ENCODE measurements at regions not wholly inside any gene's neighbourhood (a gene's known extent, or its start where the extent isn't known, plus 50 kb on each side); places are given as distances from the start of the nearest gene placed in this dataset.

- DNase-seq: no peak
Observed at GRCh38 chr16:48836067-48836466, 226.1 kb upstream of the N4BP1 start.

GRCh38 chr16:48834576-48834975 lies 224.6 kb upstream of the N4BP1 start:
- DNase-seq: no peak

- no peak for DNase-seq
Observed at GRCh38 chr16:48833461-48833860, 223.5 kb upstream of the N4BP1 start.

GRCh38 chr16:48831076-48831722 lies 221.2 kb upstream of the N4BP1 start:
- no peak for DNase-seq

- no peak for DNase-seq
Observed at GRCh38 chr16:48829336-48830310, 219.6 kb upstream of the N4BP1 start.

GRCh38 chr16:48824271-48824670 lies 214.3 kb upstream of the N4BP1 start:
- DNase-seq: no peak

- no peak for DNase-seq
Observed at GRCh38 chr16:48822431-48822830, 212.5 kb upstream of the N4BP1 start.

- no peak for DNase-seq
Observed at GRCh38 chr16:48820379-48820778, 210.4 kb upstream of the N4BP1 start.

- DNase-seq: no peak
Observed at GRCh38 chr16:48818257-48818656, 208.3 kb upstream of the N4BP1 start.

GRCh38 chr16:48817032-48817431 lies 207.1 kb upstream of the N4BP1 start:
- no peak for DNase-seq

GRCh38 chr16:48816393-48816792 lies 206.4 kb upstream of the N4BP1 start:
- no peak for DNase-seq

- DNase-seq: no peak
Observed at GRCh38 chr16:48814994-48815393, 205.0 kb upstream of the N4BP1 start.

- DNase-seq: no peak
Observed at GRCh38 chr16:48813485-48813884, 203.5 kb upstream of the N4BP1 start.

- DNase-seq: no peak
Observed at GRCh38 chr16:48812856-48813255, 202.9 kb upstream of the N4BP1 start.

GRCh38 chr16:48811478-48811877 lies 201.5 kb upstream of the N4BP1 start:
- DNase-seq: no peak

GRCh38 chr16:48810803-48811453 lies 200.9 kb upstream of the N4BP1 start:
- no peak for DNase-seq

- DNase-seq: no peak
Observed at GRCh38 chr16:48810436-48810802, 200.4 kb upstream of the N4BP1 start.

- no peak for DNase-seq
Observed at GRCh38 chr16:48790151-48790550, 180.2 kb upstream of the N4BP1 start.

GRCh38 chr16:48788475-48788874 lies 178.5 kb upstream of the N4BP1 start:
- DNase-seq: no peak

GRCh38 chr16:48745541-48745940 lies 135.6 kb upstream of the N4BP1 start:
- DNase-seq: no peak

- no peak for DNase-seq
Observed at GRCh38 chr16:48740964-48741363, 131.0 kb upstream of the N4BP1 start.

GRCh38 chr16:48734220-48734619 lies 124.2 kb upstream of the N4BP1 start:
- DNase-seq: no peak

Data from amygdala (tissue), 56 donors.